ENCODE measurements at regions not wholly inside any gene's neighbourhood (a gene's known extent, or its start where the extent isn't known, plus 50 kb on each side); places are given as distances from the start of the nearest gene placed in this dataset.
"Not testable (repeated sequence)": the region's sequence is repeated elsewhere in the genome, so short reads cannot be mapped to it uniquely, and the experiment has no call there.

DNA sequence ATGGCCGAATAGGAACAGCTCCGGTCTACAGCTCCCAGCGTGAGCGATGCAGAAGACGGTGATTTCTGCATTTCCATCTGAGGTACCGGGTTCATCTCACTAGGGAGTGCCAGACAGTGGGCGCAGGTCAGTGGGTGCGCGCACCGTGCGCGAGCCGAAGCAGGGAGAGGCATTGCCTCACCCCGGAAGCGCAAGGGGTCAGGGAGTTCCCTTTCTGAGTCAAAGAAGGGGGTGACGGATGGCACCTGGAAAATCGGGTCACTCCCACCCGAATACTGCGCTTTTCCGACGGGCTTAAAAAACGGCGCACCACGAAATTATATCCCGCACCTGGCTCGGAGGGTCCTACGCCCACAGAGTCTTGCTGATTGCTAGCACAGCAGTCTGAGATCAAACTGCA, 572.8 kb upstream of the AGA start:
- TF ChIP-seq, protein P1, sequence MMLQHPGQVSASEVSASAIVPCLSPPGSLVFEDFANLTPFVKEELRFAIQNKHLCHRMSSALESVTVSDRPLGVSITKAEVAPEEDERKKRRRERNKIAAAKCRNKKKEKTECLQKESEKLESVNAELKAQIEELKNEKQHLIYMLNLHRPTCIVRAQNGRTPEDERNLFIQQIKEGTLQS (IDR thresholded peaks at IDR 0.05): not testable (repeated sequence)
- TF ChIP-seq SIN3A (IDR thresholded peaks at IDR 0.05; ENCODE audit: low read depth); JUND (IDR thresholded peaks at IDR 0.05); RAD21 (IDR thresholded peaks at IDR 0.05; ENCODE audit: low read depth); EZH2 (IDR thresholded peaks at IDR 0.05); POLR2A (IDR thresholded peaks at IDR 0.05; ENCODE audit: borderline replicate concordance, extremely low read depth, insufficient read depth, insufficient read length); CEBPB (IDR thresholded peaks at IDR 0.05; ENCODE audit: low read depth): not testable (repeated sequence)
- TF ChIP-seq, protein P2, sequence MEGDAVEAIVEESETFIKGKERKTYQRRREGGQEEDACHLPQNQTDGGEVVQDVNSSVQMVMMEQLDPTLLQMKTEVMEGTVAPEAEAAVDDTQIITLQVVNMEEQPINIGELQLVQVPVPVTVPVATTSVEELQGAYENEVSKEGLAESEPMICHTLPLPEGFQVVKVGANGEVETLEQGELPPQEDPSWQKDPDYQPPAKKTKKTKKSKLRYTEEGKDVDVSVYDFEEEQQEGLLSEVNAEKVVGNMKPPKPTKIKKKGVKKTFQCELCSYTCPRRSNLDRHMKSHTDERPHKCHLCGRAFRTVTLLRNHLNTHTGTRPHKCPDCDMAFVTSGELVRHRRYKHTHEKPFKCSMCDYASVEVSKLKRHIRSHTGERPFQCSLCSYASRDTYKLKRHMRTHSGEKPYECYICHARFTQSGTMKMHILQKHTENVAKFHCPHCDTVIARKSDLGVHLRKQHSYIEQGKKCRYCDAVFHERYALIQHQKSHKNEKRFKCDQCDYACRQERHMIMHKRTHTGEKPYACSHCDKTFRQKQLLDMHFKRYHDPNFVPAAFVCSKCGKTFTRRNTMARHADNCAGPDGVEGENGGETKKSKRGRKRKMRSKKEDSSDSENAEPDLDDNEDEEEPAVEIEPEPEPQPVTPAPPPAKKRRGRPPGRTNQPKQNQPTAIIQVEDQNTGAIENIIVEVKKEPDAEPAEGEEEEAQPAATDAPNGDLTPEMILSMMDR (IDR thresholded peaks at IDR 0.05 in 2 of 3, conservative IDR thresholded peaks at IDR 0.05 in 1 of 3; ENCODE audit: borderline replicate concordance in 1 of 3, insufficient read depth in 1 of 3, low read depth in 2 of 3, low read length in 2 of 3): not testable (repeated sequence)

All from HCT116 (cell line).